Skeletal muscle tissue (tissue), 3 donors: ENCODE measurements at regions not wholly inside any gene's neighbourhood (a gene's known extent, or its start where the extent isn't known, plus 50 kb on each side); places are given as distances from the start of the nearest gene placed in this dataset.
"Not testable (repeated sequence)": the region's sequence is repeated elsewhere in the genome, so short reads cannot be mapped to it uniquely, and the experiment has no call there.

Source experiments
- H3K27ac ChIP-seq: one replicate; pipeline ENCODE4 v1.7.0; 2013; ENCODE audit warnings: mild to moderate bottlenecking, low read depth, low read length, inconsistent platforms
- H3K27me3 ChIP-seq, 3 donors: one replicate each; pipeline ENCODE4 v1.7.0; 2013; ENCODE audit warnings: low read length in 3 of 3; ENCODE audit not compliant: control insufficient read depth in 3 of 3, insufficient read depth in 3 of 3
- H3K36me3 ChIP-seq, 3 donors: one replicate each; pipeline ENCODE4 v1.7.0; 2013; ENCODE audit warnings: low read length in 3 of 3; ENCODE audit not compliant: control insufficient read depth in 3 of 3, insufficient read depth in 3 of 3
- H3K4me1 ChIP-seq, 3 donors: one replicate each; pipeline ENCODE4 v1.7.0; 2013; ENCODE audit warnings: low read length in 3 of 3, mild to moderate bottlenecking in 3 of 3; ENCODE audit not compliant: control insufficient read depth in 3 of 3, insufficient read depth in 3 of 3
- H3K4me3 ChIP-seq, 3 donors: one replicate each; pipeline ENCODE4 v1.7.0; 2013; ENCODE audit warnings: low read length in 3 of 3
- H3K9ac ChIP-seq, 3 donors: one replicate each; pipeline ENCODE4 v1.7.0; 2013; ENCODE audit warnings: low read length in 3 of 3, mild to moderate bottlenecking in 3 of 3, moderate library complexity in 2 of 3, low read depth in 1 of 3
- H3K9me3 ChIP-seq, 3 donors: one replicate each; pipeline ENCODE4 v1.7.0; 2013; ENCODE audit warnings: low read length in 3 of 3; ENCODE audit not compliant: control insufficient read depth in 3 of 3
- donor health status: Osteomylitis.

- Histone ChIP-seq H3K9me3 (no peaks in the 10 kb centered on the region), H3K9ac (no peak overlapping the region), H3K36me3 (no peaks in the 10 kb centered on the region), H3K27ac (no peak overlapping the region), H3K27me3 (no peaks in the 10 kb centered on the region), H3K4me3 (no peak overlapping the region), H3K4me1 (no peaks in the 10 kb centered on the region)
These were observed 60.6 kb upstream of the NCOA3 start for GRCh38 chr20:47440857-47441773.

GRCh38 chr20:47441774-47442150, 59.9 kb upstream of the NCOA3 start:
- no peak overlapping the region for H3K9ac ChIP-seq
- H3K27ac ChIP-seq = no peak overlapping the region
- H3K36me3 ChIP-seq = no peaks in the 10 kb centered on the region
- no peaks in the 10 kb centered on the region for H3K27me3 ChIP-seq
- H3K4me3 ChIP-seq = no peak overlapping the region
- H3K4me1 ChIP-seq = no peaks in the 10 kb centered on the region
- no peaks in the 10 kb centered on the region for H3K9me3 ChIP-seq

GRCh38 chr20:47443060-47443459, 58.6 kb upstream of the NCOA3 start:
- not testable (repeated sequence) for H3K4me3 ChIP-seq, H3K27ac ChIP-seq, H3K36me3 ChIP-seq, H3K4me1 ChIP-seq, H3K9ac ChIP-seq, H3K27me3 ChIP-seq, H3K9me3 ChIP-seq

DNA sequence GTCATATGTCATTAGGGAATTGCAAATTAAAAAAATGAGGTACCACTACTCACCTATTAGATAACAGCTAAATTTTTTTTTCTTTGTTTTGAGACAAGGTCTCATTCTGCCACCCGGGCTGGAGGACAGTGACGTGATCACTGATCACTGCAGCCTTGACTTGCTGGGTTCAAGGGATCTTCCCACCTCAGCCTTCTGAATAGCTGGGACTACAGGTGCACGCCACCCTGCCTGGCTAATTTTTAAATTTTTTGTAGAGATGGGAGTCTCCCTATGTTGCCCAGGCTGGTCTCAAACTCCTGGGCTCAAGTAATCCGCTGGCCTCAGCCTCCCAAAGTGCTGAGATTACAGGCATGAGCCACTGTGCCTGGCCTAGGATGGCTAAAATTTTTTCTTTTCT, 57.1 kb upstream of the NCOA3 start:
- no peaks in the 10 kb centered on the region for H3K36me3 ChIP-seq
- H3K4me3 ChIP-seq = no peak overlapping the region
- no peaks in the 10 kb centered on the region for H3K9me3 ChIP-seq
- H3K9ac ChIP-seq = no peak overlapping the region
- H3K27ac ChIP-seq = no peak overlapping the region
- no peaks in the 10 kb centered on the region for H3K27me3 ChIP-seq
- no peaks in the 10 kb centered on the region for H3K4me1 ChIP-seq

- Histone ChIP-seq H3K9me3 (no peaks in the 10 kb centered on the region), H3K36me3 (no peaks in the 10 kb centered on the region), H3K4me3 (no peak overlapping the region), H3K27ac (no peak overlapping the region), H3K4me1 (no peaks in the 10 kb centered on the region), H3K9ac (no peak overlapping the region), H3K27me3 (no peaks in the 10 kb centered on the region)
These were observed 56.4 kb upstream of the NCOA3 start for GRCh38 chr20:47445291-47445690.

GRCh38 chr20:47447350-47448296, 54.1 kb upstream of the NCOA3 start:
- H3K9ac ChIP-seq, H3K36me3 ChIP-seq, H3K4me3 ChIP-seq, H3K27ac ChIP-seq, H3K27me3 ChIP-seq, H3K4me1 ChIP-seq, H3K9me3 ChIP-seq: not testable (repeated sequence)

DNA sequence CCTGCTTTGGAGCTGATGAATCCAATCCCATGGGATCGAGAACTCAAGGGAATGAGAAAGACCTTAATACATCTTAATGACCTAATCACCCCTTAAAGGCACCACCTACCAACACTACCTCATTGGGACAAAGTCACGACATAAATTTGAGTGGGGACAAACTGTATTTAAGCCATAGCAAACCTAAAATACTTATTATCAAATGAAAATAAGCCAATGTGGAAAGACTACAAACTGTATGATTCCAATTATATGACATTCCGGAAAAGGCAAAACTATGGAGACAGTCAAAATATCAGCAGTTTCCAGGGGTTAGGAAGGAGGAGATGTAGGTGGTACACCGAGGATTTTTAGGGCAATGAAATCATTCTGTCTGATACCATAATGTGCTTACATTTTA, 53.3 kb upstream of the NCOA3 start:
- no peak overlapping the region for H3K27ac ChIP-seq
- no peak overlapping the region for H3K4me3 ChIP-seq
- no peaks in the 10 kb centered on the region for H3K36me3 ChIP-seq
- H3K9me3 ChIP-seq = no peaks in the 10 kb centered on the region
- H3K4me1 ChIP-seq = no peaks in the 10 kb centered on the region
- no peak overlapping the region for H3K9ac ChIP-seq
- no peaks in the 10 kb centered on the region for H3K27me3 ChIP-seq

- Histone ChIP-seq H3K4me1 (no peaks in the 10 kb centered on the region), H3K36me3 (no peaks in the 10 kb centered on the region), H3K27me3 (no peaks in the 10 kb centered on the region), H3K27ac (no peak overlapping the region), H3K9ac (no peak overlapping the region), H3K4me3 (no peak overlapping the region), H3K9me3 (no peaks in the 10 kb centered on the region)
These were observed 50.1 kb upstream of the NCOA3 start for GRCh38 chr20:47451602-47451904.
